ENCODE measurements at regions not wholly inside any gene's neighbourhood (a gene's known extent, or its start where the extent isn't known, plus 50 kb on each side); places are given as distances from the start of the nearest gene placed in this dataset.

DNA sequence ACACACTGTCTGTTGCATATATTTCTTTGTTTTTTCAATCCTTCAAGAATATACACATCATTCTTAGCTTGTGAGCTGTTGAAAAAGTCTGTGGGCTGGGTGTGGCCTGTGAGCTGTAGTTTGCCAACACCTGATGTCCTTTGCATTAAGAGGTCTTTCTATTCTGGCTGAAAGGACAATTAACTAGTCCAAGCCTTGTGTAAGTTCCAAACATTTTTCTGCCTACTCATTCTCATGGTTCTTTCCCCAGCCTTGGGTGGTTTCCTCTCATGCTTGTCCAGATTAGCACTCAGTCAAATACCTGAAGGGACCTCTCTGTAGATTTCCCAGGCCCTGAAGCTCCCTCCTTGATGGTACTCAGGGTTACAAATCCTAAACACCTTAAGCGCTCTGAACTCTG is 57.8 kb upstream of the NABP1 start:
- TF ChIP-seq, protein P1, sequence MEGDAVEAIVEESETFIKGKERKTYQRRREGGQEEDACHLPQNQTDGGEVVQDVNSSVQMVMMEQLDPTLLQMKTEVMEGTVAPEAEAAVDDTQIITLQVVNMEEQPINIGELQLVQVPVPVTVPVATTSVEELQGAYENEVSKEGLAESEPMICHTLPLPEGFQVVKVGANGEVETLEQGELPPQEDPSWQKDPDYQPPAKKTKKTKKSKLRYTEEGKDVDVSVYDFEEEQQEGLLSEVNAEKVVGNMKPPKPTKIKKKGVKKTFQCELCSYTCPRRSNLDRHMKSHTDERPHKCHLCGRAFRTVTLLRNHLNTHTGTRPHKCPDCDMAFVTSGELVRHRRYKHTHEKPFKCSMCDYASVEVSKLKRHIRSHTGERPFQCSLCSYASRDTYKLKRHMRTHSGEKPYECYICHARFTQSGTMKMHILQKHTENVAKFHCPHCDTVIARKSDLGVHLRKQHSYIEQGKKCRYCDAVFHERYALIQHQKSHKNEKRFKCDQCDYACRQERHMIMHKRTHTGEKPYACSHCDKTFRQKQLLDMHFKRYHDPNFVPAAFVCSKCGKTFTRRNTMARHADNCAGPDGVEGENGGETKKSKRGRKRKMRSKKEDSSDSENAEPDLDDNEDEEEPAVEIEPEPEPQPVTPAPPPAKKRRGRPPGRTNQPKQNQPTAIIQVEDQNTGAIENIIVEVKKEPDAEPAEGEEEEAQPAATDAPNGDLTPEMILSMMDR (IDR thresholded peaks at IDR 0.05): no peak
- TF ChIP-seq POLR2A (IDR thresholded peaks at IDR 0.05; ENCODE audit: low read depth): no peak
